ENCODE measurements at regions not wholly inside any gene's neighbourhood (a gene's known extent, or its start where the extent isn't known, plus 50 kb on each side); places are given as distances from the start of the nearest gene placed in this dataset.

GRCh38 chr7:115522174-115522573, 508.4 kb downstream of the TFEC start:
- WGBS: 95% methylated on average over 3 of the region's 3 CpGs
- H3K36me3 ChIP-seq: no peaks in the 10 kb centered on the region
- no peaks in the 10 kb centered on the region for H3K4me1 ChIP-seq
- no peak overlapping the region for H3K4me3 ChIP-seq
- peaks cover 0 to 10% (median 5%) of the 10 kb centered on the region in 4 donors for H3K9me3 ChIP-seq
- no peak overlapping the region for H3K27ac ChIP-seq (replicated peaks in 1 of 4)
- no peaks in the 10 kb centered on the region for H3K27me3 ChIP-seq
- intact Hi-C loops (cut with DNase I): no loop called here
- no peak for TF ChIP-seq POLR2AphosphoS5 (IDR thresholded peaks at IDR 0.05)
- TF ChIP-seq POLR2A (IDR thresholded peaks at IDR 0.05; ENCODE audit: low read depth): no peak
- TF ChIP-seq, protein P1, sequence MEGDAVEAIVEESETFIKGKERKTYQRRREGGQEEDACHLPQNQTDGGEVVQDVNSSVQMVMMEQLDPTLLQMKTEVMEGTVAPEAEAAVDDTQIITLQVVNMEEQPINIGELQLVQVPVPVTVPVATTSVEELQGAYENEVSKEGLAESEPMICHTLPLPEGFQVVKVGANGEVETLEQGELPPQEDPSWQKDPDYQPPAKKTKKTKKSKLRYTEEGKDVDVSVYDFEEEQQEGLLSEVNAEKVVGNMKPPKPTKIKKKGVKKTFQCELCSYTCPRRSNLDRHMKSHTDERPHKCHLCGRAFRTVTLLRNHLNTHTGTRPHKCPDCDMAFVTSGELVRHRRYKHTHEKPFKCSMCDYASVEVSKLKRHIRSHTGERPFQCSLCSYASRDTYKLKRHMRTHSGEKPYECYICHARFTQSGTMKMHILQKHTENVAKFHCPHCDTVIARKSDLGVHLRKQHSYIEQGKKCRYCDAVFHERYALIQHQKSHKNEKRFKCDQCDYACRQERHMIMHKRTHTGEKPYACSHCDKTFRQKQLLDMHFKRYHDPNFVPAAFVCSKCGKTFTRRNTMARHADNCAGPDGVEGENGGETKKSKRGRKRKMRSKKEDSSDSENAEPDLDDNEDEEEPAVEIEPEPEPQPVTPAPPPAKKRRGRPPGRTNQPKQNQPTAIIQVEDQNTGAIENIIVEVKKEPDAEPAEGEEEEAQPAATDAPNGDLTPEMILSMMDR (IDR thresholded peaks at IDR 0.05): no peak
- no peak for TF ChIP-seq EP300 (IDR thresholded peaks at IDR 0.05)
- no peak for DNase-seq (ENCODE audit: extremely low spot score)

DNA sequence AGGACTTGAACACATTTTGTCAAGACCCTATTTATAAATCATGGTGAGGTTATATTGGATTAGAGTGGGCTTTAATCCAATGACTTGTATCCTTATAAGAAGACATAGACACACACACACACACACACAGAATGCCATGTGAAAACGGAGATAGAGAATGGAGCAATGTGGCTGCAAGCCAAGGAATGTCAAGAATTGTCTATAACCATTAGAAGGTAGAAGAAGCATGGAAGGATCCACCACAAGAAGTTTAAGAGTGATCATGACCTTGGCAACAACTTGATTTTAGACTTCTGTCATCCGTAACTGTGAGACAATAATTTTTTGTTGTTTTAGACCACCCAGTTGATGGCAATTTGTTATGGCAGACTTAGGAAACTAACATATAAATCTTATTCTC, 514.2 kb downstream of the TFEC start:
- WGBS: 63% methylated on average over 2 of the region's 2 CpGs
- no peaks in the 10 kb centered on the region for H3K4me1 ChIP-seq
- no peak for DNase-seq (ENCODE audit: extremely low spot score)
- H3K9me3 ChIP-seq: no peaks in the 10 kb centered on the region
- no peak overlapping the region for H3K4me3 ChIP-seq
- no peak overlapping the region for H3K27ac ChIP-seq (replicated peaks in 1 of 4)
- H3K36me3 ChIP-seq: no peaks in the 10 kb centered on the region
- H3K27me3 ChIP-seq: no peaks in the 10 kb centered on the region
- TF ChIP-seq, protein P1 (IDR thresholded peaks at IDR 0.05): no peak
- TF ChIP-seq EP300 (IDR thresholded peaks at IDR 0.05) (no peak), POLR2AphosphoS5 (IDR thresholded peaks at IDR 0.05) (no peak), POLR2A (IDR thresholded peaks at IDR 0.05; ENCODE audit: low read depth) (no peak)
- intact Hi-C loops (cut with DNase I): no loop called here

GRCh38 chr7:115511330-115511729, 519.2 kb downstream of the TFEC start:
- H3K4me1 ChIP-seq: no peaks in the 10 kb centered on the region
- WGBS: 93% methylated on average over 3 of the region's 3 CpGs

GRCh38 chr7:115505136-115505535, 525.4 kb downstream of the TFEC start:
- H3K4me1 ChIP-seq: peaks cover 0 to 2% (median 0%) of the 10 kb centered on the region in 4 donors
- no peak overlapping the region for H3K27ac ChIP-seq (replicated peaks in 1 of 4)
- no peaks in the 10 kb centered on the region for H3K9me3 ChIP-seq
- DNase-seq (ENCODE audit: extremely low spot score): no peak
- no peak overlapping the region for H3K4me3 ChIP-seq
- H3K36me3 ChIP-seq: no peaks in the 10 kb centered on the region
- H3K27me3 ChIP-seq: no peaks in the 10 kb centered on the region
- intact Hi-C loops (cut with DNase I): no loop called here
- no peak for TF ChIP-seq POLR2AphosphoS5 (IDR thresholded peaks at IDR 0.05)

More at GRCh38 chr7:115511330-115511729, 519.2 kb downstream of the TFEC start:
- H3K27me3 ChIP-seq: no peaks in the 10 kb centered on the region
- no peak overlapping the region for H3K27ac ChIP-seq (replicated peaks in 1 of 4)
- intact Hi-C loops (cut with DNase I): no loop called here
- no peaks in the 10 kb centered on the region for H3K36me3 ChIP-seq
- TF ChIP-seq EP300 (IDR thresholded peaks at IDR 0.05): no peak
- no peak for TF ChIP-seq POLR2AphosphoS5 (IDR thresholded peaks at IDR 0.05)
- TF ChIP-seq POLR2A (IDR thresholded peaks at IDR 0.05; ENCODE audit: low read depth): no peak
- TF ChIP-seq, protein P1 (IDR thresholded peaks at IDR 0.05): no peak
- no peak for DNase-seq (ENCODE audit: extremely low spot score)
- no peak overlapping the region for H3K4me3 ChIP-seq
- no peaks in the 10 kb centered on the region for H3K9me3 ChIP-seq

GRCh38 chr7:115499956-115500355, 530.6 kb downstream of the TFEC start:
- 24% methylated on average over 3 of the region's 3 CpGs for WGBS
- no peaks in the 10 kb centered on the region for H3K9me3 ChIP-seq
- no peaks in the 10 kb centered on the region for H3K27me3 ChIP-seq
- DNase-seq (ENCODE audit: extremely low spot score): no peak
- TF ChIP-seq POLR2A (IDR thresholded peaks at IDR 0.05; ENCODE audit: low read depth): no peak
- TF ChIP-seq, protein P1 (IDR thresholded peaks at IDR 0.05): no peak
- TF ChIP-seq EP300 (IDR thresholded peaks at IDR 0.05): no peak
- no peak for TF ChIP-seq POLR2AphosphoS5 (IDR thresholded peaks at IDR 0.05)
- H3K4me1 ChIP-seq: peaks cover 0 to 4% (median 0%) of the 10 kb centered on the region in 4 donors
- intact Hi-C loops (cut with DNase I): no loop called here
- no peak overlapping the region for H3K27ac ChIP-seq (replicated peaks in 1 of 4)
- no peak overlapping the region for H3K4me3 ChIP-seq
- H3K36me3 ChIP-seq: no peaks in the 10 kb centered on the region
